Gastrocnemius medialis (tissue), 4 donors: ENCODE measurements at regions not wholly inside any gene's neighbourhood (a gene's known extent, or its start where the extent isn't known, plus 50 kb on each side); places are given as distances from the start of the nearest gene placed in this dataset.

ENCODE experiments used
- POLR2A ChIP-seq, 2 donors: fragments of 450-650 bp; IDR thresholded peaks; one replicate each; pipeline ENCODE4 v1.6.1; 2017; ENCODE audit warnings: antibody characterized with exemption in 2 of 2, mild to moderate bottlenecking in 2 of 2, moderate library complexity in 2 of 2
- TF ChIP-seq, protein P1 (sequence below), 5 experiments: fragments of 450-650 bp in 3 of 5; fragments of 200-600 bp in 2 of 5; sonication (generic) in 2 of 5; IDR thresholded peaks in 4 of 5; conservative IDR thresholded peaks in 1 of 5; 1 replicate in 4 of 5; 2 replicates in 1 of 5; pipeline ENCODE4 v1.5.1; 2016 to 2019; ENCODE audit warnings: antibody characterized with exemption in 5 of 5, mild to moderate bottlenecking in 3 of 5, moderate library complexity in 3 of 5

- TF ChIP-seq, protein P1, sequence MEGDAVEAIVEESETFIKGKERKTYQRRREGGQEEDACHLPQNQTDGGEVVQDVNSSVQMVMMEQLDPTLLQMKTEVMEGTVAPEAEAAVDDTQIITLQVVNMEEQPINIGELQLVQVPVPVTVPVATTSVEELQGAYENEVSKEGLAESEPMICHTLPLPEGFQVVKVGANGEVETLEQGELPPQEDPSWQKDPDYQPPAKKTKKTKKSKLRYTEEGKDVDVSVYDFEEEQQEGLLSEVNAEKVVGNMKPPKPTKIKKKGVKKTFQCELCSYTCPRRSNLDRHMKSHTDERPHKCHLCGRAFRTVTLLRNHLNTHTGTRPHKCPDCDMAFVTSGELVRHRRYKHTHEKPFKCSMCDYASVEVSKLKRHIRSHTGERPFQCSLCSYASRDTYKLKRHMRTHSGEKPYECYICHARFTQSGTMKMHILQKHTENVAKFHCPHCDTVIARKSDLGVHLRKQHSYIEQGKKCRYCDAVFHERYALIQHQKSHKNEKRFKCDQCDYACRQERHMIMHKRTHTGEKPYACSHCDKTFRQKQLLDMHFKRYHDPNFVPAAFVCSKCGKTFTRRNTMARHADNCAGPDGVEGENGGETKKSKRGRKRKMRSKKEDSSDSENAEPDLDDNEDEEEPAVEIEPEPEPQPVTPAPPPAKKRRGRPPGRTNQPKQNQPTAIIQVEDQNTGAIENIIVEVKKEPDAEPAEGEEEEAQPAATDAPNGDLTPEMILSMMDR (IDR thresholded peaks at IDR 0.05 in 4 of 5, conservative IDR thresholded peaks at IDR 0.05 in 1 of 5), result no peak
- TF ChIP-seq POLR2A (IDR thresholded peaks at IDR 0.05), result no peak
Observed at GRCh38 chr7:54183055-54183454, 359.1 kb upstream of the VSTM2A start.
